ENCODE measurements at regions not wholly inside any gene's neighbourhood (a gene's known extent, or its start where the extent isn't known, plus 50 kb on each side); places are given as distances from the start of the nearest gene placed in this dataset.

- Histone ChIP-seq H3K27me3 (ENCODE audit: insufficient read depth, poor library complexity, severe bottlenecking) (no peaks in the 10 kb centered on the region), H3K4me3 (replicated peaks; ENCODE audit: insufficient read depth, low read length) (no peak overlapping the region), H3K27ac (replicated peaks) (no peak overlapping the region)
- no peak for TF ChIP-seq CTCF (IDR thresholded peaks at IDR 0.05; ENCODE audit: insufficient read depth, low read length)
- DNase-seq (ENCODE audit: low read depth in 1 of 2, low spot score in 1 of 2) = no peak
These were observed 102.6 kb upstream of the GUCY1A1 start for GRCh38 chr4:155564086-155564485.

GRCh38 chr4:155559915-155560314 is 106.7 kb upstream of the GUCY1A1 start:
- no peak for DNase-seq (ENCODE audit: low read depth in 1 of 2, low spot score in 1 of 2)
- Histone ChIP-seq H3K4me3 (replicated peaks; ENCODE audit: insufficient read depth, low read length) (no peak overlapping the region), H3K27ac (replicated peaks) (no peak overlapping the region), H3K27me3 (ENCODE audit: insufficient read depth, poor library complexity, severe bottlenecking) (no peaks in the 10 kb centered on the region)
- TF ChIP-seq CTCF (IDR thresholded peaks at IDR 0.05; ENCODE audit: insufficient read depth, low read length) (no peak), GABPA (IDR thresholded peaks at IDR 0.05; ENCODE audit: low read depth) (no peak), POLR2AphosphoS5 (IDR thresholded peaks at IDR 0.05; ENCODE audit: low read depth) (no peak), SPI1 (IDR thresholded peaks at IDR 0.05; ENCODE audit: borderline replicate concordance, low read depth) (no peak), REST (IDR thresholded peaks at IDR 0.05; ENCODE audit: insufficient replicate concordance, low read depth) (no peak)

- Histone ChIP-seq H3K27ac (replicated peaks) (no peak overlapping the region), H3K4me3 (replicated peaks; ENCODE audit: insufficient read depth, low read length) (no peak overlapping the region), H3K27me3 (ENCODE audit: insufficient read depth, poor library complexity, severe bottlenecking) (no peaks in the 10 kb centered on the region)
- TF ChIP-seq GABPA (IDR thresholded peaks at IDR 0.05; ENCODE audit: low read depth) (no peak), POLR2AphosphoS5 (IDR thresholded peaks at IDR 0.05; ENCODE audit: low read depth) (no peak), REST (IDR thresholded peaks at IDR 0.05; ENCODE audit: insufficient replicate concordance, low read depth) (no peak), CTCF (IDR thresholded peaks at IDR 0.05; ENCODE audit: insufficient read depth, low read length) (no peak), SPI1 (IDR thresholded peaks at IDR 0.05; ENCODE audit: borderline replicate concordance, low read depth) (no peak)
- DNase-seq (ENCODE audit: low read depth in 1 of 2, low spot score in 1 of 2) = no peak
These were observed 114.5 kb upstream of the GUCY1A1 start for GRCh38 chr4:155552180-155552579.

GRCh38 chr4:155548173-155548572 is 118.5 kb upstream of the GUCY1A1 start:
- no peak overlapping the region for H3K27ac ChIP-seq (replicated peaks)
- H3K27me3 ChIP-seq (ENCODE audit: insufficient read depth, poor library complexity, severe bottlenecking) = no peaks in the 10 kb centered on the region
- H3K4me3 ChIP-seq (replicated peaks; ENCODE audit: insufficient read depth, low read length) = no peak overlapping the region
- no peak for DNase-seq (ENCODE audit: low read depth in 1 of 2, low spot score in 1 of 2)
- TF ChIP-seq SPI1 (IDR thresholded peaks at IDR 0.05; ENCODE audit: borderline replicate concordance, low read depth) (no peak), REST (IDR thresholded peaks at IDR 0.05; ENCODE audit: insufficient replicate concordance, low read depth) (no peak), GABPA (IDR thresholded peaks at IDR 0.05; ENCODE audit: low read depth) (no peak), CTCF (IDR thresholded peaks at IDR 0.05; ENCODE audit: insufficient read depth, low read length) (no peak), POLR2AphosphoS5 (IDR thresholded peaks at IDR 0.05; ENCODE audit: low read depth) (no peak)
